Ramos (cell line): ENCODE measurements at regions not wholly inside any gene's neighbourhood (a gene's known extent, or its start where the extent isn't known, plus 50 kb on each side); places are given as distances from the start of the nearest gene placed in this dataset.

Experiments
- in situ Hi-C: fragments of 300-500 bp; cut with MboI; formaldehyde crosslinking; loops from one replicate; pipeline ENCODE4 v1.14.3; 2022; ENCODE audit warnings: low sequenced_read_pairs; ENCODE audit not compliant: unreplicated experiment

DNA sequence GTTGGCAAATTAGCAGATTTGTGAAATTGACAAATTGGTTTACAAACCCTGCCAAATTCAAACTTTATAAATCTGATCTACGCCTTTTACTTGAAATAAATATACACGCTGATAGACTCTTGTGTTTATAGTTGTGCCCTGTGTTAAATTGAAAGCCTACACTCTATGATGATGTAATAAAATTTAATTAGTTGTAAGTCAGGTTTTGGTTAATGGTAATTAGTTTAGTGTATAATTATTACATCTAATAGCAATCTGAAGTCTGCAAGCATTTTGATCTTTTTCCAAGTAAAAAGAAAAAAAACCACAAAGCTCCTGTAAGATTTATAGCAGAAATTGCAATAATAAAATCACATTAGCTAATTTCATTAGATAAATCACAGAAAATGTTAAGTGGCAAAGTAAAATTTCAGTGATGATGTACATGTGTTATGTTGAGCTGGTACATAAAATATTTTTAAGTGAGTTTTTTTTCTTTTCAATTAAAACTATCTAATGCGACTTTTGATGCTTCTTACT lies 72.7 kb upstream of the TENM3 start:
- in situ Hi-C loops, result no loop called here

DNA sequence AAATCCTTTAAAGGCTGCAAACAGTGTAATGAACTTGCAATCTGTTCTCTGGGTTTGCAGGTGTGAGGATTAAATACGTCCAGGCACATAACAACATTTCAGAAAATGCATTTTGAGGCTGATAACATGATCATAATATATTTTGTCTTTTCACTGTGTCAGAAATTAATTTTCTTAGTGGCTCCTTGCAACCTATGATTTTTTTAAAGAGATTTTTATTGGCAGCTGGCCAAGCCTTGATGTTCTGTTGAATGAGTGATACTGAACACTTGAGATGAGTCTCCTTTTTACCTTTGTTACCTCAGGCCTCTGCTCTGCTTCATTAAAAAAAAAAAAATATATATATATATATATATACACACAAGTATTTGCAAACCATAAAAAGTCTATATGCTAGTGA lies 68.2 kb upstream of the TENM3 start:
- in situ Hi-C loops, result no loop called here

- in situ Hi-C loops, result no loop called here
These were observed 67.2 kb upstream of the TENM3 start for GRCh38 chr4:182175788-182176519.

- in situ Hi-C loops, result no loop called here
These were observed 66.0 kb upstream of the TENM3 start for GRCh38 chr4:182177166-182177565.

GRCh38 chr4:182179105-182179504 lies 64.1 kb upstream of the TENM3 start:
- in situ Hi-C loops, result no loop called here

- in situ Hi-C loops, result no loop called here
These were observed 63.5 kb upstream of the TENM3 start for GRCh38 chr4:182179751-182180150.

DNA sequence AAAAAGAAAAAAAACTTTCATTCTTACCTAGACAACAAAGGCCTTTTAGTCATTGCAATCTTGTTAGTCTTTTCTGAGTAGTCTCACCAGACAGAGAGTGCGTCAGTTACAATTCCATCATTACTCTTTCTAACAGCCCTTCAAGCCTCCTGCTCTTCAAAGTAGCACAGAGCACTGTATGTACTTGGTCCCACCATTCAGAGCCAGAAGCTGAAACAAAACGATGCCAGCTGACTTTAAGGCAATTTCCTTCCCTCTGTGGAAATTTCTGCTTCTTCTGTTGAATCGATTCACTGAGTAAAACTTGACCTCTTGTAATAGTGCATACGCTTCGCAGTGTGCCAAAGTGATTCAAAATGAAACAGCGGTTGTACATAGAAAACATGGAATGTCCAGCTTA lies 57.7 kb upstream of the TENM3 start:
- in situ Hi-C loops, result no loop called here

DNA sequence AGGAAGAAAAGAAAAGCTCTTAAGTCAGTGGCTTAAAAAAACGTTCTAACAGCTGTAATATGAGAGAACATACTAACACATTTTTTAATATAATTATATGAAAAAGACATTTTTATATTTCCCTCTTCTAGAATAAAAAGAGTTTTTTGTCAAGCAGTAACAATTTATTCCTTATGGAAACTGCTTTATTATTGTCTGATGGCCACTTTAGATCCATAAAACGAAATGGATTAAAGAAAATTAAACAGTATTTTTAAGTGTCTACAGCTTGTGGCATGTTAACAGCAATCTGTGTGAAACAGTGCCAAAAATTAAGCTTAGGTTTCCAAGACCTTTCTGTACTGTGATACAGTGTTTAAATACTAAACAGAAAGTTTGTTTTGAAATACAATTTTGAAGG lies 55.5 kb upstream of the TENM3 start:
- in situ Hi-C loops, result no loop called here

GRCh38 chr4:182188622-182189021 lies 54.6 kb upstream of the TENM3 start:
- in situ Hi-C loops, result no loop called here

- in situ Hi-C loops, result no loop called here
These were observed 53.9 kb upstream of the TENM3 start for GRCh38 chr4:182189103-182189878.

- in situ Hi-C loops, result no loop called here
These were observed 52.9 kb upstream of the TENM3 start for GRCh38 chr4:182190306-182190705.

- in situ Hi-C loops, result no loop called here
These were observed 50.6 kb upstream of the TENM3 start for GRCh38 chr4:182192511-182193181.

DNA sequence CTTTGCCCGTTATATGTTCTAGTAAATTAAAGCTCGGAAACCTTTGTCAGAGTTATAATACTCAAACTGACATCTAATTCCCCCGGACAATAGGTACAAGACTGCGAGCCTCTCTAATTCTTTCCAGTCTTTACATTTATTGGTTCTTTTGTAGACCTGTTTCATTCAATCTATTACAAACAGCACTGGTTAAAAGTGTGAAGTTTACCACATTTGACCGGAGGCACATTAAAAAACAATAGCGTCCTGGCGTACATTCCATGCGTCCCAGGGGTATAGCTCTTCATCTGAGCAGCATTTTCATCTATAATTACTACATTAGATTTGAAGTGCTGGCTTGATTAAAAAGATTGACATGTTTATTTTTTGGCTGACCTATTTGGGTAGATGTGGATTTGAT lies 49.9 kb upstream of the TENM3 start:
- in situ Hi-C loops, result no loop called here
